Peyer's patch (tissue), 4 donors: ENCODE measurements at regions not wholly inside any gene's neighbourhood (a gene's known extent, or its start where the extent isn't known, plus 50 kb on each side); places are given as distances from the start of the nearest gene placed in this dataset.

Source experiments
- POLR2A ChIP-seq, 2 donors: fragments of 450-650 bp; IDR thresholded peaks; one replicate each; pipeline ENCODE4 v1.5.1; 2017; ENCODE audit warnings: antibody characterized with exemption in 2 of 2, mild to moderate bottlenecking in 2 of 2, moderate library complexity in 2 of 2
- TF ChIP-seq, protein P1 (sequence below), 6 experiments: fragments of 450-650 bp in 4 of 6; fragments of 200-600 bp in 2 of 6; sonication (generic) in 1 of 6; IDR thresholded peaks; one replicate each; pipeline ENCODE4 v1.5.1; 2017 to 2019; ENCODE audit warnings: antibody characterized with exemption in 6 of 6, mild to moderate bottlenecking in 3 of 6, moderate library complexity in 1 of 6

DNA sequence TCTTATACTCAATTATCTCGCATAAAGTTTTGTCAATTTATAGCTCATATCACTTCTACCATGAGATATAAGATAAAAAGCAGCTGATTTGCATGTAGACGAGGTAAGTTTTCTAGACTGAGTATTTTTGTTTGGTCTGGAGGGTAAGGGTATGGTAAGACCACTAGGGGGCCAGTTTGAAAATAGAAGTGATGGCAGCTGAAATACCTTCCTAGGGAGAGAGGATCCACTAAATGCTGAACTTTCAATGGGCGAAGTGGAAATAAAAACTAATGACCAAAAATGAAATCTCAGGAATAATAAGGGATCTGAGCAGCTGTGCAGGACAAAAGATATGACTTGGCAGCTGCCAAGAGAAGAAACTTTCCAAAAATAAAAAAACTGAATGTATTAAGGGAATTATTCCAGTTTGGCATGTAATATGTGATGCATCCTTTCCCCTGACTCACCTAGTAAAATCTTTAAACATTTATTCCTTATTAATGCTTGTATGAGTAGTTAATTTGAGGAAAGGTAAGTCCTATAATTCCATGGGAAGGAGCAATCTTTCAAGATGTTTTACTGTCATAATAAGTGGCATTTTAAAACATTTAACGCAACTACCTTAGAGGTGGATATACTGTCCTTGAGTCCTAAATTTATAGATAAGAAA is 754.5 kb downstream of the C12orf50 start:
- TF ChIP-seq, protein P1, sequence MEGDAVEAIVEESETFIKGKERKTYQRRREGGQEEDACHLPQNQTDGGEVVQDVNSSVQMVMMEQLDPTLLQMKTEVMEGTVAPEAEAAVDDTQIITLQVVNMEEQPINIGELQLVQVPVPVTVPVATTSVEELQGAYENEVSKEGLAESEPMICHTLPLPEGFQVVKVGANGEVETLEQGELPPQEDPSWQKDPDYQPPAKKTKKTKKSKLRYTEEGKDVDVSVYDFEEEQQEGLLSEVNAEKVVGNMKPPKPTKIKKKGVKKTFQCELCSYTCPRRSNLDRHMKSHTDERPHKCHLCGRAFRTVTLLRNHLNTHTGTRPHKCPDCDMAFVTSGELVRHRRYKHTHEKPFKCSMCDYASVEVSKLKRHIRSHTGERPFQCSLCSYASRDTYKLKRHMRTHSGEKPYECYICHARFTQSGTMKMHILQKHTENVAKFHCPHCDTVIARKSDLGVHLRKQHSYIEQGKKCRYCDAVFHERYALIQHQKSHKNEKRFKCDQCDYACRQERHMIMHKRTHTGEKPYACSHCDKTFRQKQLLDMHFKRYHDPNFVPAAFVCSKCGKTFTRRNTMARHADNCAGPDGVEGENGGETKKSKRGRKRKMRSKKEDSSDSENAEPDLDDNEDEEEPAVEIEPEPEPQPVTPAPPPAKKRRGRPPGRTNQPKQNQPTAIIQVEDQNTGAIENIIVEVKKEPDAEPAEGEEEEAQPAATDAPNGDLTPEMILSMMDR (IDR thresholded peaks at IDR 0.05), result peak in 4 of 6 experiments; percentile 11 to 29 (median 22)
- no peak for TF ChIP-seq POLR2A (IDR thresholded peaks at IDR 0.05)
